IMR-90 (cell line): ENCODE measurements at regions not wholly inside any gene's neighbourhood (a gene's known extent, or its start where the extent isn't known, plus 50 kb on each side); places are given as distances from the start of the nearest gene placed in this dataset.

Source experiments
- BHLHE40 ChIP-seq: fragments of 150-350 bp; IDR thresholded peaks from 2 replicates; pipeline ENCODE4 v1.6.1; 2016; ENCODE audit warnings: mild to moderate bottlenecking, low read depth, low read length
- CEBPB ChIP-seq: IDR thresholded peaks from 2 replicates; pipeline ENCODE4 v1.6.1; 2012; ENCODE audit warnings: low read depth, low read length, improper control_type of control experiment
- CTCF ChIP-seq: conservative IDR thresholded peaks from 2 replicates; pipeline ENCODE4 v1.5.1; 2012; ENCODE audit warnings: mild to moderate bottlenecking, low read depth, low read length, improper control_type of control experiment
- MAFK ChIP-seq: IDR thresholded peaks from 2 replicates; pipeline ENCODE4 v1.6.1; 2012; ENCODE audit warnings: low read depth, low read length, improper control_type of control experiment
- MAZ ChIP-seq: IDR thresholded peaks from 2 replicates; pipeline ENCODE4 v1.6.1; 2012; ENCODE audit warnings: low read depth, mild to moderate bottlenecking, low read length, improper control_type of control experiment, moderate library complexity, borderline replicate concordance
- MXI1 ChIP-seq: IDR thresholded peaks from 2 replicates; pipeline ENCODE4 v1.6.1; 2012; ENCODE audit warnings: low read depth, mild to moderate bottlenecking, low read length, moderate library complexity, borderline replicate concordance
- POLR2A ChIP-seq: IDR thresholded peaks from 2 replicates; pipeline ENCODE4 v1.6.1; 2012; ENCODE audit warnings: mild to moderate bottlenecking, low read depth, low read length
- RAD21 ChIP-seq: IDR thresholded peaks from 2 replicates; pipeline ENCODE4 v1.6.1; 2012; ENCODE audit warnings: low read length, improper control_type of control experiment
- RCOR1 ChIP-seq: IDR thresholded peaks from 2 replicates; pipeline ENCODE4 v1.6.1; 2012; ENCODE audit warnings: mild to moderate bottlenecking, low read length, improper control_type of control experiment; ENCODE audit not compliant: insufficient replicate concordance
- RFX5 ChIP-seq: IDR thresholded peaks from 2 replicates; pipeline ENCODE4 v1.8.0; 2012; ENCODE audit warnings: low read depth, mild to moderate bottlenecking, low read length, moderate library complexity
- SMC3 ChIP-seq: fragments of 150-350 bp; IDR thresholded peaks from 2 replicates; pipeline ENCODE4 v1.6.1; 2016; ENCODE audit warnings: low read depth, mild to moderate bottlenecking, antibody characterized with exemption, low read length, moderate library complexity
- USF2 ChIP-seq: fragments of 150-350 bp; IDR thresholded peaks from 2 replicates; pipeline ENCODE4 v1.6.1; 2017; ENCODE audit warnings: mild to moderate bottlenecking, antibody characterized with exemption, low read length, low read depth

GRCh38 chr5:74977471-74977870, 74.9 kb downstream of the GCNT4 start:
- no peak for TF ChIP-seq POLR2A
- TF ChIP-seq USF2, result no peak
- TF ChIP-seq RCOR1, result no peak
- TF ChIP-seq CTCF, result no peak
- TF ChIP-seq SMC3, result no peak
- TF ChIP-seq MXI1, result no peak
- no peak for TF ChIP-seq RAD21
- TF ChIP-seq RFX5, result no peak
- TF ChIP-seq CEBPB, result no peak
- no peak for TF ChIP-seq BHLHE40
- TF ChIP-seq MAZ, result no peak
- no peak for TF ChIP-seq MAFK
